Activated CD4-positive, alpha-beta T cell treated with anti-CD3 and anti-CD28 coated beads, Interleukin-2, amount 50 U/mL, for 16 hours (primary cell): ENCODE measurements at regions not wholly inside any gene's neighbourhood (a gene's known extent, or its start where the extent isn't known, plus 50 kb on each side); places are given as distances from the start of the nearest gene placed in this dataset.

Experiments
- DNase-seq: peaks from one replicate; pipeline ENCODE4 v3.0.0-alpha.2; 2020

DNA sequence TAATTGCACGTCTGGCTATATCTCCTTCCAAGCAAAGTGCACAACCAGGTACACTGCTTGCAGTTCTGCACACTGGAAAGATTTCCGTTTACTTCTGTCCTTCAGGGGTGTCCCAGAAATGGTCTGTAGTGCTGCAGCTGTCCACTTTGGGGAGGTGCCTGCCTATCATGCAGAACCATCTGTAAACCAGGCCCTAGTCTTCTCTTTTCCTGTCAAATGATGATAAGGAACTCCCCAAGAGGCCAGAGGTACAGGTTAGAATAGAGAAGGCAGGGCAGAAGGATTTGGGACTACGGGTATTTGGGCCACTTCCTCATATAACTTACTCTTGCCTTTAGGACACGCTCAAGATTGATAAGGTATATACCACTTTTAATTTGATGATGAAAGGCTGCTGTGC, 746.9 kb downstream of the FAT4 start:
- DNase-seq = no peak

GRCh38 chr4:126065016-126065415, 750.3 kb downstream of the FAT4 start:
- no peak for DNase-seq

DNA sequence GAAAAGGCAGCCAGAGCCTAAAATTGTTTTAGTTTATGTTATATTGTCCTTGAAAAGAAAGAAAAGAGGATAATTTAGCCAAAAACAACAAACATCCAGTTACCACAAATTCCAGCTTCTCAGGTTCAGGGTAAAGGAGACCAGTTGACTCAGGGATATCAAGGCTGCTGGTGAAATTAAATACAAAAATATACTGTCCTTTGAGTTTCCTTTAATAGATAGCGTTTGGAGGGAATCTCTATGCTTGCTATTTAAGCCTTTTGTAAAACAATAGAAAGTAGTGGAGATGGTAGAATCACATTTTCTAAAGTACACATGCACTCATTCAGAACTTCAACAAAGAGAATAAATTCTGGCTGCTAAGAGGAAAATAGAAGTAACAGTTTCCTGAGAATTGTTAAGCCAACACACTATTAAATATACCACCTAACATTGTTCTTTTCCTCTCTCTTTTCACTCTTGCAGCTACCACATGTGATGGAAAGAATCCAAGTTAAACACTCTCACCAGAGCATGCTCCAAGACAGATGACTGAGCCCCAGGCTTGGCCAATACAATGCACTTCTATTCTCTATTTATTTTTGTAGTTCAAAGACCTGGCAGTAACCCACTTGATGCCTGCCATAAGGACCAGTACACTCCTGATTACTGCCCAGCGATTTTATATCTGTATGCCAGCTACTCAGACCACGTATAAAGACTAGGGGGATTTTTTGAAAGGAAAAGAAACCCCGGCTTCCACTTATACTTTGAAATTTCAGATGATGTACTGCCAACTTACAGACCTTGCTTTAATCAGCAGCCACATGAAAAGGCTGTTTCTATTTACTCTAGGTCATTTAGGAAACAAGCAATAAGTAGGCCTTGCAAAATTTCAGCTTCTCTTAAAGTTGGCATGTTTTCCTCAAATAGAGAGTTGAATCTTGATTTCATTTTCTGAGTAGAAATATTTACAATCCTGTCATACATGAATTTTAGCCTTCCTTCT, 756.9 kb downstream of the FAT4 start:
- no peak for DNase-seq

GRCh38 chr4:126081336-126081735, 766.6 kb downstream of the FAT4 start:
- no peak for DNase-seq

GRCh38 chr4:126086041-126086440, 771.3 kb downstream of the FAT4 start:
- DNase-seq = no peak

- no peak for DNase-seq
These were observed 772.3 kb downstream of the FAT4 start for GRCh38 chr4:126087101-126087500.

GRCh38 chr4:126097155-126097799, 782.5 kb downstream of the FAT4 start:
- DNase-seq = no peak

DNA sequence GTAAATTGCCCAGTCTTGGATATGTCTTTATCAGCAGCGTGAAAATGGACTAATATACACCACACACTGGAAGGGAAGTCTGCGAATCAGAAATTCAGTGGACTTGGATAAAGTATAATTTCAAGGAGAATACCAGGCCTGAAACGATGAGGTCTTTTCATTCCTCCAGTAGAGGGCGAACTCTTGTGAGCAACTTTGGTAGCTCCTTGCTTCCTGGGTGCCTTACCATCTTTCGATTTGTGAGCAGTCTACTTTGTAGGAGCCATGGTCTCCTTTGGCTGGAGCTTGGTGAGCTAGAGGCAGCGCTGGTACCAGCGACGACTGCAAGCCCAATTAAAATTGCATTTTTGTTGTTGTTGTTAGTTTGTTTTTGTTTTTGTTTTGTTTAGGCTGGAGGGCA, 791.9 kb downstream of the FAT4 start:
- DNase-seq = no peak

DNA sequence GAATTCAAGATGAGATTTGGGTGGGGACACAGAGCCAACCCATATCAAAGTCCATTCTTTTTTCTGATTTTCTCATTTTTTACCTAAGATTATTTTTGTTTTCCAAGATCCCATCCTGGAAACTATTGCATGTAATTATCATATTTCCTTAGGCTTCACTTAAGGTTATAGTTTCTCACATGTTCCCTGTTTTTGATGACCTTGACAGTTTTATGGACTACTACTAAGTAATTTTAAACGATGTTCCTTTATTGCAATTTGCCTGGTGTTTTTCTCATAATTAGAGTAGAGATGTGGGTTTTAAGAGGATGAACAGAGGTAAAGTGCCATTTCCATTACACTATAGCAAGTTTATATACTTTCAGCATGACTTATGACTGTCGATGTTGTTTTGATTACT, 795.1 kb downstream of the FAT4 start:
- DNase-seq = no peak

DNA sequence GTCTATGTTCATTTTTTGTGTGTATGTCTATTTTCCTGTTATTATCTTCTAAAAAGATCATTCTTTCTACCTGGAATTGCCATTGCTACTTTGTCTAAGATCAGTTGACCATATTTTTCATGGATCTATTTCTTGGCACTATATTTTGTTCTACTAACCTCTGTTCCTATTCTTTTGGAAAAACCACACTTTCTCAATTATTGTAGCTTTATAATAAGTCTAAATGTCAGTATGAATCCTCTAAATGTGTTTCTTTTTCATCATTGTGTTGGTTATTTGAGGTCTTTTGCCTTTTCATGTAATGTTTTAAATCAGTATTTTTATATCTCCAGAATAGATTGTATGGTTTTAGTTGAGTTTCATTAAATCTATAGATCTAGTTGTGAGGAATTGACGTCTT, 798.3 kb downstream of the FAT4 start:
- no peak for DNase-seq

- DNase-seq = no peak
These were observed 809.0 kb downstream of the FAT4 start for GRCh38 chr4:126123611-126124325.

DNA sequence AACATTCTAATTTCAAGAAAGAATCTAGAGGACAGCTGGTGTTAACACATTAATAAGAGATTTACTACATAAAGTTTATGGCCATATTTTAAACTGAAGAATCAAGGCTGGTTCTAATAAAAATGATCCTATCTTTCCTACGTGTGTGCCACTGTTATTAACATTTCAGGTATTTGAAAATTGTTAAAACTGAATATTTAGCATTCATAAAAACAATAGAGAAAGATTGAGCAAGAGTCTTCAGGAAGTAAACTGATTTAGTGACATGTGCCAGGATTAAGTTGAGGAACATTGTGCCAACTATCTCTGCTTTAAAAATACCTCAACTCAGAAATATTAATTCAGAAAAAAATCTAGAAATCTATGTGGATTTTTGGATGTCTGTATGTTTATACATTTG, 810.1 kb downstream of the FAT4 start:
- DNase-seq = no peak

DNA sequence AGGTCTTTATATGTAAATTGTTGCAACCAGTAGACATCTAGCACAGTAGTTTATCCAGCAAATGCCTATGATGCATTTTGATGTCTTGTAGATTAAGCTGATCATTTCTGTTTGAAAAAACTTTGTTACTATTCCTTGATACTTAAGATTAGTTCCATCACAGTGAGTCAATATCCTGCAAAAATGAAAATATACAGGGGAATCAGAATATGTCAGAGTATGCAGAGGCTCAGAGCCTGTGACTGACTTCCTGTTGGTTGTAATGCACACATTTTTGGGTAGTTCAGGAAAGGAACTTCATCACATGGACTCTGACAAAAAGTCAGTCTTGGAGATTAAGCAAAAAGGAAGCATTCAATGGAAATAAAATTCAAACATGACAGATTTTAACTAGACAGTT, 815.5 kb downstream of the FAT4 start:
- no peak for DNase-seq

DNA sequence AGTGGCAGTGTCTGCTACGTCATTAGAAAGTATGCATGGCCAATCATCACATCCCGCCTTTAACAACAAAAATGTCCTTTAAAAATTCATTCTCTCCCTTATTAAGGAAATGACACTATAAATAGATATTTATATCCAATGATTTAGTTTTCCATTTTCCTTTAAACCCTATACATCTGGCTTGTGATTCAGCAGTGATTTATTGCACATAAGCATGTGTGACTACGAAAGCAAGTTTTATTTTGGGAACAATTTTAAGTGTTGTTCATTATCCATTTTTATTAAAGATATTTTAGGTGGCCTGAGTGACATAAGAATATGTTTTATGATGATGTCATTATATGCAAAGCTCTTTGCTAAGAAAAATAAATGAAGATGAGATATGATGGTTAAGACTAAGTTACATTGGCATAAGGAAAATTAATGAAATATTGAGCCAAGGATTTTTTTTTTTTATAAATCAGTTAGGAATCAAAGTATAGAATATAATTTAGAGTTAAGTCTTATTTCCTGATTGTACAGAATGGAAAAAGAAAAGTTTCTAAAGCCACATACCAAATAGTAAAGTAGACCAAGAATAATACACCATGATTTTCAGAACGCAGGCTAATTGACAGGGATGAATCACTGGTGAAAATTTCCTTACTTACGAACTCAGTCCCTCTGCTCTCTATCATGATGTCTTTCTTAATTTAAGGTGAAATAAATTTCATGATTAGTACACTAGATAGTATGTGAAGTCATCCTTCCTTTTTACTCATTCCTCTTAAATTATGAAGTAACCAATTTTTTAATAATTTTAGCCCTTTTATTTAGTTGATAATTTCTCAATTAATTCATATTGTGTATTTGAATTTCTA, 822.4 kb downstream of the FAT4 start:
- no peak for DNase-seq

GRCh38 chr4:126137782-126138170, 823.0 kb downstream of the FAT4 start:
- no peak for DNase-seq

DNA sequence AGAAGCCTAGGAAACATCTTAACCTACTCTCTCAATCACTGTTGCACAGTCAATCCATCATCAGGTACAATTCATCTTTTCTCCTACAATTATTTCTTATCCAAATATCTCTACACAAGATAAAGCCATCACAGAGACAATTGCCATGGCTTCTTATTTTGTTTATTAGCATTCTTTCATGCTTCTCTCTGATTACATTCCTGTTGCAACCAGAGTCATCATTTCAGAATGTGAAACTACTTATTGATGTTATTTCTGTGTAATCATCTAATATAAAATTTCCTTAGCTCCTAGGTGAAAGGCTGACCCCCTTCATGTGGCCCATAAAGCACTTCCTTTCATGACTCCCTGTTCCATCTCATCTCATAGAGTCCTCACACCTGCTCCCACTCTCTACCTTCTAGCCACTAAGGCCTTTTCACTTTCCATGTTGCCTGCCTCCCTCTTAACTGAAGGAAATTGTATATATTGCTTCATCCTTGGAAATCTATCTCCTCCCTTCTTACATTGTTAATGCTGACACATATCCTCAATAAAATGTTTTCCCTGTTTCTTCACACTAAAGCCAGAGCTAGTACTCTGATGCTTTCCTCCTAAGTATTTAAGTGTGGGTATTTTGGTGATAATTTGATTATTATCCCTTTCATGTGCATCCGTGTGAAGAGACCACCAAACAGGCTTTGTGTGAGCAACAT, 829.9 kb downstream of the FAT4 start:
- DNase-seq = no peak

DNA sequence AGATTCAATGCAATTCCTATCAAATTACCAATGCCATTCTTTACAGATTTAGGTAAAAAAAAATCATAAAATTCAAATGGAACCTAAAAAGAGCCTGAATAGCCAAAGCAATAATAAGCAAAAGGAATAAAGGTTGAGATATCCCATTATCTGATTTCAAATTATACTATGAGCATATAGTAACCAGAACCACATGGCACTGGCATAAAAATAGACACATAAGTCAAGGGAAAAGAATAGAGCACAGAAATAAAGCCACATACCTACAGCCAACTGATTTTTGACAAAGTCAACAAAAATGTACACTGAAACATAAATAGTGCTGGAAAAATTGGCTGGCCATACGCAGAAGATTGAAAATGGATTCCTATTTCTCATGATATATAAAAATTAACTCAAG, 853.7 kb downstream of the FAT4 start:
- DNase-seq = no peak

DNA sequence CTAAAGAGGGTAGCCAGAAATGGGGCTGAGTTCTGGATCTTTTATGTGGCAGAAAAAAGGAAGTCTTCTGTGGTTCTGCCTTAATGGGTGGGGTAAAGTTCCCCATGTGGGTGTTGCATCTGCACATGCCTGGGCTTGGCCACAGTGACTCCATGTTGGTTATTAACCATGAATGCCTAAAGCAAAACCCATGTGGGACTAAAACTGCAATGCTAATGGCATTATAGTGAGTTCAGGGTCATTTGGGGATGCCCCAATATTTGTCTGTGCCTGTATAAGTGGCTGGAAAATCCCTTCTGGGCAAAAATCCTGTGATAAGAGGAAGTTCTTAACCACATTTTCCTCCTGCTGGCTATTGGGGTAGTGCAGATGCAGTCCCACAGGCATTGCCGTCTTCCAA, 857.4 kb downstream of the FAT4 start:
- DNase-seq = no peak

DNA sequence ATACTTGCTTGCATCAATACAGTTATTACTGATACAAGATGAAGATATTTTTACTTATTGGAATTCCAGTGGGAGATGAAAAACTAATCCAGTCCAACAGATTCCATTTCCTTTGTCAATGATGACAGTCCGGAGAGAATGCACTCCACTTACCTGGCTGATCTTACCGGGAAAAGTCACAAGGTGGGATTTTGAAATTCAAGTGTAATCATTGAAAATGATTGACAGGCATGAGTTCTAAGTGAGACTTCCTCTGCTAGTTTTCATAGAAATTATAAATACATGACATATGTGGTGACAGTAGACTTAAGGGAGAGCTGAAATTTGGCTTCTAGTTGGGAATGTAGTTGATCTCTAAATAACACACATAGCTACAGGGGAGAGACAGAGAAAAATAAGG, 859.9 kb downstream of the FAT4 start:
- no peak for DNase-seq

DNA sequence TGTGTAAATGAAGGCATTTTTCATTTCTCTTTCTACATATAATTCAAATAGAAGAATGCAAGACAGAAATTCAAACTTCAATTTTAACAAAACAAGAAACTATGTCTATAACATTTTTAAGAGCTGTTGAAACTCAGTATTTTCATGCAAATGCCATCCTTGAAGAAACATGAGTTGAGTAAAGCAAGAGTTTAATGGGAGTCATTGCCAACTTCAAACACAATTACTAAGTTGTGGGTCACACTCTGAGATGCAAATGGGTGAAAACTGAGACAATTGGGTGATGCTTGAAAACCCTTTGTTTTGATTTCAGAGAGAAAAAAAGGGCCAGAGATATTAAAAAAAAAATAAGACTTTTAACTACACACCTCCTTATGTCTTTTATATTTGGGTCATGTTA, 865.9 kb downstream of the FAT4 start:
- no peak for DNase-seq

DNA sequence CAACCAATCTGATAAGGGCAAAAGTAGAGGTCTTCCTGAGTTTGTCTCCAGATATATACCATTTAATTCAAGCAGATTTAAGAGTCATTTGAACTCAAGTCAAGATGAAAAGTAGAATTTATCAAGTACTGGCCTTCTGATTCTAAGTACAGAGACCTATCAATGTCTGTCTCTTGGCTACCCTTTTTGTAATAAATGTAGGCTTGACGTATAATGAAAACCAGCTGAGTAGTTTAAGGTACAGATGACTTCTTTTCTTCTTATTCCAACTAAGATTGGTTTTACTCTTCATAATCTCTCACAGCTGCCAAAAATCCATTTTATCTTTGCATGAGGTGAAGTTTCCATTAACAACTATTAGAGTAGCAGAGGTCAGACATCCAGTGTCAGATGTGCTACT, 867.6 kb downstream of the FAT4 start:
- DNase-seq = no peak

DNA sequence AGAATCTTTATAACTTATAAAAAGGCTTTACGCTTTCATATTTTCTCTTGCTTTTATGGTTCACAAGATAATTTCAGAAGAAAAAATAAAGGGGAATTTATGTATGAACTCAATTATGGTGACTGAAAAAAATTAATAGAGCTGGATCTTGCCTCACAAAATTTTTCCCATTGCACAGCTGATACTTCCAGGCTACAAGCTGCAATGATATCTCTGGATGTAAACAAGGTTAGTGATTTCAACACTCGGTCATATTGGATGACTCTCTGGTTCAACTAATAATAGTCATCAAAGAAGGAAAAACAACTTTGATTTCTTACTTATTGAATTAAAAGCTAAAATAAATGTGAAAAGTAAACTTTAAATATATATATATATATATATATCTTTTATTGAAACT, 868.0 kb downstream of the FAT4 start:
- no peak for DNase-seq
